Keratinocyte (primary cell): ENCODE measurements at regions not wholly inside any gene's neighbourhood (a gene's known extent, or its start where the extent isn't known, plus 50 kb on each side); places are given as distances from the start of the nearest gene placed in this dataset.

Experiments
- DNase-seq: peaks from one replicate; pipeline ENCODE4 v3.0.0-alpha.2; 2011; ENCODE audit warnings: low read depth, missing footprints, low spot score
- FAIRE-seq: peaks from 2 replicates; lab custom pipeline; 2011; peaks lifted over from hg19 to GRCh38; lab: Jason Lieb, UNC
- H2AFZ ChIP-seq: 2 replicates; pipeline ENCODE4 v1.6.0; 2012; ENCODE audit warnings: low read length, control low read depth, inconsistent platforms; ENCODE audit not compliant: control insufficient read depth
- H3K27ac ChIP-seq: 2 replicates; pipeline ENCODE4 v1.5.1; 2011; ENCODE audit warnings: low read length; ENCODE audit not compliant: control insufficient read depth, insufficient read depth
- H3K27me3 ChIP-seq: 3 replicates; pipeline ENCODE4 v1.6.0; 2011; ENCODE audit warnings: low read length; ENCODE audit not compliant: control insufficient read depth, insufficient read depth; ENCODE audit errors: extremely low read depth
- H3K36me3 ChIP-seq, 2 experiments: 2 replicates in 1 of 2; 3 replicates in 1 of 2; pipeline ENCODE4 v1.5.1; 2011; ENCODE audit warnings: low read length in 2 of 2, mild to moderate bottlenecking in 1 of 2; ENCODE audit not compliant: control insufficient read depth in 2 of 2, insufficient read depth in 2 of 2; ENCODE audit errors: extremely low read depth in 1 of 2
- H3K4me1 ChIP-seq: 3 replicates; pipeline ENCODE4 v1.5.1; 2011; ENCODE audit warnings: low read length; ENCODE audit not compliant: control insufficient read depth, insufficient read depth; ENCODE audit errors: extremely low read depth
- H3K4me2 ChIP-seq: 3 replicates; pipeline ENCODE4 v1.6.0; 2011; ENCODE audit warnings: low read depth, low read length; ENCODE audit not compliant: control insufficient read depth, insufficient read depth; ENCODE audit errors: extremely low read depth
- H3K4me3 ChIP-seq, 3 experiments: fragments of 200-600 bp in 1 of 3; sonication (generic) in 1 of 3; 2 replicates in 2 of 3; 3 replicates in 1 of 3; pipeline ENCODE4 v1.5.1; 2011 to 2016; ENCODE audit warnings: low read length in 3 of 3, mild to moderate bottlenecking in 3 of 3, control low read depth in 2 of 3, inconsistent platforms in 1 of 3, low read depth in 1 of 3, mixed read lengths in 1 of 3, mixed run types in 1 of 3, moderate library complexity in 1 of 3; ENCODE audit not compliant: control insufficient read depth in 2 of 3, insufficient read depth in 2 of 3; ENCODE audit errors: extremely low read depth in 1 of 3
- H3K79me2 ChIP-seq: 2 replicates; pipeline ENCODE4 v1.6.0; 2012; ENCODE audit warnings: low read length; ENCODE audit not compliant: control insufficient read depth, insufficient read depth
- H3K9ac ChIP-seq: 3 replicates; pipeline ENCODE4 v1.6.0; 2011; ENCODE audit warnings: low read length; ENCODE audit not compliant: control insufficient read depth, insufficient read depth; ENCODE audit errors: extremely low read depth
- H3K9me1 ChIP-seq: 3 replicates; pipeline ENCODE4 v1.6.0; 2011; ENCODE audit warnings: low read length; ENCODE audit not compliant: control insufficient read depth, insufficient read depth; ENCODE audit errors: extremely low read depth
- H3K9me3 ChIP-seq: 2 replicates; pipeline ENCODE4 v1.5.1; 2012; ENCODE audit warnings: low read depth, low read length; ENCODE audit not compliant: control insufficient read depth
- H4K20me1 ChIP-seq: 3 replicates; pipeline ENCODE4 v1.6.0; 2011; ENCODE audit warnings: low read length; ENCODE audit not compliant: control insufficient read depth, insufficient read depth; ENCODE audit errors: extremely low read depth
- EZH2 ChIP-seq: IDR thresholded peaks from one replicate; pipeline ENCODE4 v1.6.1; 2012; ENCODE audit warnings: inconsistent platforms, mild to moderate bottlenecking, low read length, moderate library complexity
- dilution Hi-C: fragments of 300-500 bp; cut with MboI; formaldehyde crosslinking; loops from one replicate; pipeline ENCODE4 v1.7.0; 2020; ENCODE audit warnings: low sequenced_read_pairs; ENCODE audit not compliant: extremely low pct_ligation_motif_present
- TF ChIP-seq, protein P1 (sequence below), 3 experiments: IDR thresholded peaks in 1 of 3; conservative IDR thresholded peaks in 1 of 3; optimal IDR thresholded peaks in 1 of 3; 2 replicates in 2 of 3; 3 replicates in 1 of 3; pipeline versions ENCODE3 to v1.5.1; 2011; ENCODE audit warnings: low read length in 3 of 3, mild to moderate bottlenecking in 3 of 3, moderate library complexity in 2 of 3, control low read depth in 1 of 3, inconsistent platforms in 1 of 3; ENCODE audit not compliant: insufficient read depth in 2 of 3; ENCODE audit errors: extremely low read depth in 1 of 3

DNA sequence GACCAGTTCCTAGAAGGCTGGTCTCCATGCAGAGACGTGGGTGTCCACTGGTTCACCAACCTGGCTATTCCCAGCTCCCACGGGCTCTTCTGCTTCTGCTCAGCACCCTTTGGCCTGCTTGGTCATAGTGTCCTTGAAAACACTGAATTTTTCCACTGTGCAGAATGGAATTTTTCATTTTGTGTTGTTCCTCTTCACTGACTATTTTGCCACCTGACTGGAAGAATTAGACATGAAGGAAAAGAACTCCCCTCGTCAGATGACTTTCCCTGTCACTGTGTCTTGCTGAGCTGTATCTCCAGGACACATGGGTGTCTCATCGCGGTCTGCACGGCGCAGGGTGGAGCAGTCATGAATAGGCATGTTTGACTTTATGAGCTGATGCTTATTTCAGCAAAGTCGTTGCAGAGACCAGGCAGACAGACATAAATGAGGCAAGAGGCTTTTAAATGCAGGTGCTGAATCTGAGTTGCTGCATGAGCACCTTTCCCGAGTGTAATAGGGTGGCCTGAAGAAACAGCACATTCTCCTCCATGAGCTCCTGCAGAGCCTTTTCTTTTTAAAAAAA, 50.2 kb upstream of the SEMA4D start:
- H3K4me3 ChIP-seq: no peak overlapping the region
- peaks cover 7% of the 10 kb centered on the region for H3K27me3 ChIP-seq
- peak overlapping the region; percentile 37 for H3K4me2 ChIP-seq
- H3K9me3 ChIP-seq: no peaks in the 10 kb centered on the region
- DNase-seq (peak; percentile 17), FAIRE-seq (peak; percentile 57)
- H3K9ac ChIP-seq: no peak overlapping the region
- no peaks in the 10 kb centered on the region for H3K36me3 ChIP-seq
- H4K20me1 ChIP-seq: no peaks in the 10 kb centered on the region
- H2AFZ ChIP-seq: no peak overlapping the region
- no peak for TF ChIP-seq EZH2
- TF ChIP-seq, protein P1, sequence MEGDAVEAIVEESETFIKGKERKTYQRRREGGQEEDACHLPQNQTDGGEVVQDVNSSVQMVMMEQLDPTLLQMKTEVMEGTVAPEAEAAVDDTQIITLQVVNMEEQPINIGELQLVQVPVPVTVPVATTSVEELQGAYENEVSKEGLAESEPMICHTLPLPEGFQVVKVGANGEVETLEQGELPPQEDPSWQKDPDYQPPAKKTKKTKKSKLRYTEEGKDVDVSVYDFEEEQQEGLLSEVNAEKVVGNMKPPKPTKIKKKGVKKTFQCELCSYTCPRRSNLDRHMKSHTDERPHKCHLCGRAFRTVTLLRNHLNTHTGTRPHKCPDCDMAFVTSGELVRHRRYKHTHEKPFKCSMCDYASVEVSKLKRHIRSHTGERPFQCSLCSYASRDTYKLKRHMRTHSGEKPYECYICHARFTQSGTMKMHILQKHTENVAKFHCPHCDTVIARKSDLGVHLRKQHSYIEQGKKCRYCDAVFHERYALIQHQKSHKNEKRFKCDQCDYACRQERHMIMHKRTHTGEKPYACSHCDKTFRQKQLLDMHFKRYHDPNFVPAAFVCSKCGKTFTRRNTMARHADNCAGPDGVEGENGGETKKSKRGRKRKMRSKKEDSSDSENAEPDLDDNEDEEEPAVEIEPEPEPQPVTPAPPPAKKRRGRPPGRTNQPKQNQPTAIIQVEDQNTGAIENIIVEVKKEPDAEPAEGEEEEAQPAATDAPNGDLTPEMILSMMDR (optimal IDR thresholded peaks at IDR 0.05 in 1 of 3, IDR thresholded peaks at IDR 0.05 in 1 of 3, conservative IDR thresholded peaks at IDR 0.05 in 1 of 3; ENCODE audit: extremely low read depth in 1 of 3, insufficient read depth in 2 of 3, low read length in 3 of 3): no peak
- peaks cover 7% of the 10 kb centered on the region for H3K4me1 ChIP-seq
- no peak overlapping the region for H3K27ac ChIP-seq
- no peaks in the 10 kb centered on the region for H3K79me2 ChIP-seq
- H3K9me1 ChIP-seq: no peaks in the 10 kb centered on the region
- dilution Hi-C loops: no loop called here
